Adrenal gland (tissue), 9 donors: ENCODE measurements at regions not wholly inside any gene's neighbourhood (a gene's known extent, or its start where the extent isn't known, plus 50 kb on each side); places are given as distances from the start of the nearest gene placed in this dataset.

Experiments used
- DNase-seq, 7 donors: peaks; one replicate each; pipeline ENCODE4 v3.0.0-alpha.2; 2019 to 2020
- H3K27ac ChIP-seq, 5 donors: fragments of 200-600 bp; sonication (generic) in 4 of 5; 1 replicate in 3 of 5; 2 replicates in 2 of 5; pipeline versions ENCODE4 v1.5.1 to v1.8.0; 2016 to 2020; ENCODE audit warnings: mild to moderate bottlenecking in 1 of 5
- H3K27me3 ChIP-seq: fragments of 200-600 bp; 2 replicates; pipeline ENCODE4 v1.8.0; 2021
- H3K36me3 ChIP-seq, 2 donors: fragments of 200-600 bp; replicated peaks in 1 of 2; 1 replicate in 1 of 2; 2 replicates in 1 of 2; pipeline versions ENCODE4 v1.5.1 to v1.8.0; 2018 to 2022
- H3K4me1 ChIP-seq, 2 donors: fragments of 200-600 bp; replicated peaks in 1 of 2; 1 replicate in 1 of 2; 2 replicates in 1 of 2; pipeline versions ENCODE4 v1.5.1 to v1.8.0; 2018 to 2021
- H3K4me3 ChIP-seq, 4 donors: fragments of 200-600 bp; sonication (generic) in 3 of 4; one replicate each; pipeline ENCODE4 v1.5.1; 2016 to 2018
- H3K9me3 ChIP-seq, 3 donors: fragments of 200-600 bp; sonication (generic) in 1 of 3; replicated peaks in 1 of 3; 1 replicate in 2 of 3; 2 replicates in 1 of 3; pipeline versions ENCODE4 v1.5.1 to v1.8.0; 2016 to 2021
- POLR2A ChIP-seq, 2 donors: fragments of 450-650 bp; IDR thresholded peaks; one replicate each; pipeline ENCODE4 v1.6.1; 2017; ENCODE audit warnings: antibody characterized with exemption in 2 of 2, mild to moderate bottlenecking in 2 of 2, moderate library complexity in 1 of 2
- WGBS, 4 donors: extraction: QIAGEN DNeasy Blood & Tissue Kit in 2 of 4; methylation state at CpG; one replicate each; pipeline versions ENCODE4 v1.1.5 to v1.1.7; 2013 to 2017; 5-methylcytosine and 5-hydroxymethylcytosine counted together
- intact Hi-C, 2 donors: fragments of 100-400 bp; cut with DNase I; formaldehyde crosslinking; loops; one replicate each; pipeline versions ENCODE4 v1.14.1 to v1.15.0; 2022 to 2023
- TF ChIP-seq, protein P1 (sequence below), 6 experiments: fragments of 450-650 bp in 4 of 6; fragments of 200-600 bp in 2 of 6; sonication (generic) in 1 of 6; IDR thresholded peaks; 1 replicate in 5 of 6; 2 replicates in 1 of 6; pipeline versions ENCODE4 v1.5.1 to v1.8.0; 2016 to 2021; ENCODE audit warnings: antibody characterized with exemption in 6 of 6, mild to moderate bottlenecking in 2 of 6, moderate library complexity in 1 of 6
- donor health status: healthy with polysubstance abuse.
- donor health status: Bipolar disorder and iron deficiency.
- donor health status: DM: yes; HTN: yes; CAD: no.
- donor health status: DM: no; HTN: no; CAD: no.
- donor health status: DM: no; HTN: no; CAD: no.

DNA sequence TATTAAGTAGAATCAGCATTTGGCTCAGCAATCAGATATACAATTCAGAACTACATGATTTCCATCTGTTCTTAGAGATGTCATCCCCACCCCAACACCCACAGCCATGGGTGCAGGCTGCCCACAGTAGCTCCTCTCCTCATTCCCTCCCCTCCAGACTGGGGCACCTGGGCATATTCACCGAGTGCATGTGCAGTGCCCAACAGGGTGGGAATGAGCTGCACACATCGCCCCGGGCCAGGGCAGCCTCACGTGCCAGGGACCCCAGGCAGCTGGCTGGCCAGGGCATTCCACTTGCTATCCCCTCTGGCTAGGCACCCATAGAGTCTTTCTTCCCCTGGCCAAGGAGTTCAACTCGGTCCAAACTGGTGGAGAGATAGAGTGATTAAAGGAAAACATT lies 461.9 kb upstream of the NUDT12 start:
- H3K4me3 ChIP-seq = no peak overlapping the region
- no peaks in the 10 kb centered on the region for H3K36me3 ChIP-seq
- 70 to 96% (median 88%) methylated on average over 2 to 5 of the region's 5 CpGs for WGBS, 4 donors
- H3K27me3 ChIP-seq = no peaks in the 10 kb centered on the region
- H3K4me1 ChIP-seq = no peaks in the 10 kb centered on the region
- intact Hi-C loops = no loop called here
- DNase-seq = no peak
- no peak overlapping the region for H3K27ac ChIP-seq
- H3K9me3 ChIP-seq = no peaks in the 10 kb centered on the region
- TF ChIP-seq, protein P1, sequence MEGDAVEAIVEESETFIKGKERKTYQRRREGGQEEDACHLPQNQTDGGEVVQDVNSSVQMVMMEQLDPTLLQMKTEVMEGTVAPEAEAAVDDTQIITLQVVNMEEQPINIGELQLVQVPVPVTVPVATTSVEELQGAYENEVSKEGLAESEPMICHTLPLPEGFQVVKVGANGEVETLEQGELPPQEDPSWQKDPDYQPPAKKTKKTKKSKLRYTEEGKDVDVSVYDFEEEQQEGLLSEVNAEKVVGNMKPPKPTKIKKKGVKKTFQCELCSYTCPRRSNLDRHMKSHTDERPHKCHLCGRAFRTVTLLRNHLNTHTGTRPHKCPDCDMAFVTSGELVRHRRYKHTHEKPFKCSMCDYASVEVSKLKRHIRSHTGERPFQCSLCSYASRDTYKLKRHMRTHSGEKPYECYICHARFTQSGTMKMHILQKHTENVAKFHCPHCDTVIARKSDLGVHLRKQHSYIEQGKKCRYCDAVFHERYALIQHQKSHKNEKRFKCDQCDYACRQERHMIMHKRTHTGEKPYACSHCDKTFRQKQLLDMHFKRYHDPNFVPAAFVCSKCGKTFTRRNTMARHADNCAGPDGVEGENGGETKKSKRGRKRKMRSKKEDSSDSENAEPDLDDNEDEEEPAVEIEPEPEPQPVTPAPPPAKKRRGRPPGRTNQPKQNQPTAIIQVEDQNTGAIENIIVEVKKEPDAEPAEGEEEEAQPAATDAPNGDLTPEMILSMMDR (IDR thresholded peaks at IDR 0.05) = no peak
- no peak for TF ChIP-seq POLR2A (IDR thresholded peaks at IDR 0.05)

DNA sequence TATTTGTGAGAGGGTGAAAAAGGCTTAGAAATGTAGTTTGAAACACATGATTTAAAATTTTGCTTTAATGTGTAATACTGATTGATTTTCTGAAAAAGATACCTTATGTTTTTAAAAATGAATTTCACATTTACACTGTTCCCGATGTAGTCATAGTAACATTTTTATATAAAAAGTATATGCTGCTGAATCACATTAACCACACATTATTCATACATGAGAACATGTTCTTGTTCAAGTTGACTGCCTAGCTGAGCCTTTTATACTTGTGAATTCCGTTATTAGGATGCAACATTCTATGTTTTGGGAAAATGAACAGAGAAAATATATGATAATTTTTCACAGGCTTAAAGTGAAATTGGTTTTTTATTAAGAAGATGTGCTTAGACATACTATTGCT lies 461.1 kb upstream of the NUDT12 start:
- intact Hi-C loops = no loop called here
- no peaks in the 10 kb centered on the region for H3K9me3 ChIP-seq
- no peak for DNase-seq

DNA sequence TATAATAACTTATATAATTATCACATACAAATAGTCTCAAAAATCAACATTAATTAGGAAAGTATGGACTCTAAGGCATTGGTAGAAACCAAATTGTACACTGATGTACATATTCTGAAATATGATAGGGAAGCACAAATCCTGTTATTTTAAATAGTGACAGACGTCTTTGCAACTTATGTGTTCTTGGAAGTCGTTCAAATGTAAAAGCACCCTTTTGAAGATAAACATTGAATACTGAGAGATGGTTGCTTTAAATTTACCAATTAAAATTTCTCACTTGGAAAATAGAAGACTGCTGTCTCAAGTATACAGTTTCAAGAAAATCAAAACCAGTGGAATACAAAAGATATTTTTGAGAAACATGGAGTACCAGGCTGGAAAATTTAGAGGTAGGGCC lies 457.4 kb upstream of the NUDT12 start:
- Histone ChIP-seq H3K27me3 (no peaks in the 10 kb centered on the region), H3K27ac (no peak overlapping the region), H3K9me3 (no peaks in the 10 kb centered on the region), H3K4me1 (no peaks in the 10 kb centered on the region), H3K36me3 (no peaks in the 10 kb centered on the region), H3K4me3 (no peak overlapping the region)
- WGBS, 4 donors = 67 to 77% (median 75%) methylated on average over 2 of the region's 2 CpGs
- intact Hi-C loops = no loop called here
- no peak for TF ChIP-seq POLR2A (IDR thresholded peaks at IDR 0.05)
- TF ChIP-seq, protein P1 (IDR thresholded peaks at IDR 0.05) = no peak
- no peak for DNase-seq

More for the DNA sequence above, 461.1 kb upstream of the NUDT12 start:
- TF ChIP-seq POLR2A (IDR thresholded peaks at IDR 0.05) = no peak
- TF ChIP-seq, protein P1 (IDR thresholded peaks at IDR 0.05) = no peak
- Histone ChIP-seq H3K27me3 (no peaks in the 10 kb centered on the region), H3K36me3 (no peaks in the 10 kb centered on the region), H3K4me3 (no peak overlapping the region), H3K4me1 (no peaks in the 10 kb centered on the region), H3K27ac (no peak overlapping the region)
- WGBS, 4 donors = 76 to 80% (median 78%) methylated on average over 2 of the region's 2 CpGs

DNA sequence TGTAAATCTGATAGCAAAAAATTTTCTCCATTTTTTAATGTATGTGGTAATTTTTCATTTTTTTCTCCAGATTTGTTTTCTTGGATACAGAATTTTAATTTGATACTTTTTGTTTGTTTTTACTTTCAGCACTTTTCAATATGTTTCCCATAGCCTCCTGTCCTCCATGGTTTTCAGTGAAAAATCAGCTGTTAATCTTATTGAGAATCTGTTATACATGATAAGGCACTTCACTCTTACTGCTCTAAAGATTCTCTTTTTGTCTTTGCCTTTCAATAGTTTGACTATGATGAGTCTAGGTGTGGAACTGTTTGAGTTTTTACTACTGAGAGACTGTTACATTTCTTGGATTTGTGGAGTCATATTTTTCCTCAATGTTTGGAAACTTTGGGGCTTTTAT lies 455.7 kb upstream of the NUDT12 start:
- H3K27me3 ChIP-seq = no peaks in the 10 kb centered on the region
- no peak for TF ChIP-seq POLR2A (IDR thresholded peaks at IDR 0.05)
- TF ChIP-seq, protein P1 (IDR thresholded peaks at IDR 0.05) = no peak
- H3K27ac ChIP-seq = no peak overlapping the region
- H3K36me3 ChIP-seq = no peaks in the 10 kb centered on the region
- no peak overlapping the region for H3K4me3 ChIP-seq
- no peak for DNase-seq
- H3K9me3 ChIP-seq = no peaks in the 10 kb centered on the region
- no peaks in the 10 kb centered on the region for H3K4me1 ChIP-seq
- intact Hi-C loops = no loop called here
